ENCODE measurements at regions not wholly inside any gene's neighbourhood (a gene's known extent, or its start where the extent isn't known, plus 50 kb on each side); places are given as distances from the start of the nearest gene placed in this dataset.

DNA sequence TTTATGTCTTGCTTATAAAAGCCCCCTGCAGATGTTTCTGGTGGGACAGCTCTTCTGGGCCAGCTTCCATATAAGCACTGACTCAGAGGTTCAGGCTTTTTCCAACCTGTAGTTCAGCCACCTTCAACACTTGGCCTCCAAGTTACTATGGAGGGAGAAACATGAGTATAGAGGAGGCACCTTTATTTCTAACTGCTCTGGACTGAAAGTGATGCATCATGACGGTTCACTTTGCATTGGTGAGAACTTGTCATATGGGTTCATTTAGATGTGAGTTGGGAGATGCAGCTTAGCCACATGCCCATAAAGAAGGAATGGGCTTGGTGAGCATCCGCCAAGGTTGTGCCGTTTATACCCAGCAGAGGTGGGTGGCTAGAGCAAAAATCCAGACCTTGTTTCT lies 58.8 kb upstream of the CFAP161 start:
- H3K4me3 Mint-ChIP-seq, result no peak overlapping the region
- H3K9me3 Mint-ChIP-seq, result peaks cover 4% of the 10 kb centered on the region
- CTCF ChIA-PET, result interaction anchor here (1.0 kb wide), 1 partner anchor 191 kb away, joined by 3 read pairs; no protein-coding TSS in a partner anchor
- no peak for DNase-seq
- peaks cover 6% of the 10 kb centered on the region for H3K27me3 Mint-ChIP-seq
- H3K27ac Mint-ChIP-seq, result peak overlapping the region; percentile 75
- peaks cover 24% of the 10 kb centered on the region for H3K4me1 Mint-ChIP-seq
- H3K36me3 Mint-ChIP-seq, result no peaks in the 10 kb centered on the region

DNA sequence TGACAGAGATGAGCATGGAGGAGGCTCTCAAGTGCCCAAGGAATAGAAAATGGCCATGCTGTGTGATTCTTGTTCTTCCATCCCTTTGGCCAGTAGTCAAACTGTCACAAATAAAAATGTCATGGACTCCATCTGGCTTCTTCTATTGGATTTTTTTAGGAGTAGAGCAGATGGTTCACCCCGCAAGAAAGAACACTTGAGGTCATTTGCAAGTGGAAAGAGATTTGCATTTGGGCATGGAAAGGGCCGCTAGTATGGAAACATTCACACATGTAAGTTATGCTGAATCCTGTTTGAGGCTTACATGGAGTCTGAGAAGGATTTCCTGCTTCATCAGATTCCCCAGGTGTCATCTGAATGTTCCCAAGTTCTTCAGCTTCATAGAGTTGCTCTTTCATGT lies 53.1 kb upstream of the CFAP161 start:
- CTCF ChIA-PET, result interaction anchor here (0.8 kb wide), 1 partner anchor 185 kb away, joined by 3 read pairs; no protein-coding TSS in a partner anchor
- Mint-ChIP-seq H3K36me3 (no peaks in the 10 kb centered on the region), H3K4me3 (no peak overlapping the region), H3K9me3 (peaks cover 4% of the 10 kb centered on the region), H3K4me1 (peaks cover 5% of the 10 kb centered on the region), H3K27me3 (no peaks in the 10 kb centered on the region), H3K27ac (no peak overlapping the region)
- no peak for DNase-seq

DNA sequence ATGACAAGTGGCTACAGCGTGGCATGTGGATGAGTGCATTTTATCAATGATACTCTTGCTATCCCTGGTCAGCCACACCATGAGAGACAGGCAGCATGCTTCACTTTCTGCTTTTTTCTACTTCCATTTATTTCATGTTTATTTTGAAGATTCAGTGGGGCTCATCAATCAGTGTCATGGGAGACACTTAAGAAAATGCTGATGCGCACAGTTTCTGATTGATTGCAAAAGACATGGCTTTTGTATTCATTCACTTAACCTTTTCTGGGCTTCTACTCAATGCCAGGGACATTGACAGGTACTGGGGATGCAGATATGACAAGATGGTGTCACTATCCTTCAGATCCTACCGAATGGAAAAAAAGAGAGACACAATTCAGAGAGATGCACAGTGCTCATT lies 50.9 kb upstream of the CFAP161 start:
- Mint-ChIP-seq H3K36me3 (no peaks in the 10 kb centered on the region), H3K9me3 (no peaks in the 10 kb centered on the region)

More for the DNA sequence above, 50.9 kb upstream of the CFAP161 start:
- H3K27ac Mint-ChIP-seq, result no peak overlapping the region
- peaks cover 7% of the 10 kb centered on the region for H3K4me1 Mint-ChIP-seq
- no peak overlapping the region for H3K4me3 Mint-ChIP-seq
- CTCF ChIA-PET, result interaction anchor here (1.4 kb wide), 1 partner anchor 26 kb away, joined by 4 read pairs; no protein-coding TSS in a partner anchor
- no peak for DNase-seq
- peaks cover 6% of the 10 kb centered on the region for H3K27me3 Mint-ChIP-seq

All from activated naive CD4-positive, alpha-beta T cell treated with anti-CD3 and anti-CD28 coated beads, Interleukin-2, amount 10 ng/mL, durations not matched to agents 7 days and 5 days (primary cell).